ENCODE measurements at regions not wholly inside any gene's neighbourhood (a gene's known extent, or its start where the extent isn't known, plus 50 kb on each side); places are given as distances from the start of the nearest gene placed in this dataset.
"Not testable (repeated sequence)": the region's sequence is repeated elsewhere in the genome, so short reads cannot be mapped to it uniquely, and the experiment has no call there.

DNA sequence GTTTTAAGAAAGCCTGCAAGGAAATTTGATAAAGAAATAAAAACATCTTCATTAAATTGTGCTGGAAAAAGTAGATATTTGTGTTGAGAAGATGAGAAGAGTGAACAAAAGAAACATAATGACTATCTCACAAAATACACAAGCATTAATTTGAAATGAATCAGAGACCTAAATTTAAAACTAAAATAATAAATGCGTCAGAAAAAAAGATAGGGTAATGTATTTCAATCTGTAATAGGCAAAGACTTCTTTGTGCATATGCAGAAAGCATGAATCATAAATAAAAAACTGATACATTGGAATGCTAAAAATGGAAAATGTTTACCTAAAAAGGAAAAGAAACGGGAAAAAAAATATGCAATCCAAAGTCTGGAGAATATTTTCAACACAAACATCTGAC is 278.5 kb upstream of the RAI14 start:
- H3K36me3 ChIP-seq (ENCODE audit: control insufficient read depth in 1 of 2, insufficient read depth in 2 of 2, low read length in 2 of 2); H3K4me3 ChIP-seq (ENCODE audit: low read depth in 1 of 2, low read length in 2 of 2); H3K27me3 ChIP-seq (ENCODE audit: control insufficient read depth in 1 of 2, insufficient read depth in 2 of 2, low read length in 2 of 2); H3K27ac ChIP-seq (ENCODE audit: low read depth, low read length); H3K4me1 ChIP-seq (ENCODE audit: control insufficient read depth in 1 of 2, insufficient read depth in 2 of 2, low read length in 2 of 2); H3K9me3 ChIP-seq (ENCODE audit: control insufficient read depth in 1 of 2, low read length in 2 of 2); H3K9ac ChIP-seq (ENCODE audit: low read depth in 1 of 2, low read length in 2 of 2): not testable (repeated sequence)

- not testable (repeated sequence) for H3K27me3 ChIP-seq (ENCODE audit: control insufficient read depth in 1 of 2, insufficient read depth in 2 of 2, low read length in 2 of 2); H3K4me3 ChIP-seq (ENCODE audit: low read depth in 1 of 2, low read length in 2 of 2); H3K27ac ChIP-seq (ENCODE audit: low read depth, low read length); H3K9me3 ChIP-seq (ENCODE audit: control insufficient read depth in 1 of 2, low read length in 2 of 2); H3K4me1 ChIP-seq (ENCODE audit: control insufficient read depth in 1 of 2, insufficient read depth in 2 of 2, low read length in 2 of 2); H3K36me3 ChIP-seq (ENCODE audit: control insufficient read depth in 1 of 2, insufficient read depth in 2 of 2, low read length in 2 of 2); H3K9ac ChIP-seq (ENCODE audit: low read depth in 1 of 2, low read length in 2 of 2)
These were observed 277.6 kb upstream of the RAI14 start for GRCh38 chr5:34378498-34378897.

- H3K36me3 ChIP-seq (ENCODE audit: control insufficient read depth in 1 of 2, insufficient read depth in 2 of 2, low read length in 2 of 2), result not testable (repeated sequence)
These were observed 267.4 kb upstream of the RAI14 start for GRCh38 chr5:34388754-34389153.

GRCh38 chr5:34409373-34409772 is 246.8 kb upstream of the RAI14 start:
- H3K4me3 ChIP-seq (ENCODE audit: low read depth in 1 of 2, low read length in 2 of 2), result no peak overlapping the region
- H3K4me1 ChIP-seq (ENCODE audit: control insufficient read depth in 1 of 2, insufficient read depth in 2 of 2, low read length in 2 of 2), result no peaks in the 10 kb centered on the region
- no peak overlapping the region for H3K9ac ChIP-seq (ENCODE audit: low read depth in 1 of 2, low read length in 2 of 2)
- H3K9me3 ChIP-seq (ENCODE audit: control insufficient read depth in 1 of 2, low read length in 2 of 2), result no peaks in the 10 kb centered on the region
- no peaks in the 10 kb centered on the region for H3K27me3 ChIP-seq (ENCODE audit: control insufficient read depth in 1 of 2, insufficient read depth in 2 of 2, low read length in 2 of 2)
- H3K36me3 ChIP-seq (ENCODE audit: control insufficient read depth in 1 of 2, insufficient read depth in 2 of 2, low read length in 2 of 2), result no peaks in the 10 kb centered on the region
- H3K27ac ChIP-seq (ENCODE audit: low read depth, low read length), result no peak overlapping the region

More at GRCh38 chr5:34388754-34389153, 267.4 kb upstream of the RAI14 start:
- not testable (repeated sequence) for H3K27ac ChIP-seq (ENCODE audit: low read depth, low read length); H3K9me3 ChIP-seq (ENCODE audit: control insufficient read depth in 1 of 2, low read length in 2 of 2); H3K27me3 ChIP-seq (ENCODE audit: control insufficient read depth in 1 of 2, insufficient read depth in 2 of 2, low read length in 2 of 2); H3K4me3 ChIP-seq (ENCODE audit: low read depth in 1 of 2, low read length in 2 of 2); H3K4me1 ChIP-seq (ENCODE audit: control insufficient read depth in 1 of 2, insufficient read depth in 2 of 2, low read length in 2 of 2); H3K9ac ChIP-seq (ENCODE audit: low read depth in 1 of 2, low read length in 2 of 2)

GRCh38 chr5:34410411-34411139 is 245.6 kb upstream of the RAI14 start:
- Histone ChIP-seq H3K9ac (ENCODE audit: low read depth in 1 of 2, low read length in 2 of 2) (no peak overlapping the region), H3K27ac (ENCODE audit: low read depth, low read length) (no peak overlapping the region), H3K9me3 (ENCODE audit: control insufficient read depth in 1 of 2, low read length in 2 of 2) (no peaks in the 10 kb centered on the region), H3K4me1 (ENCODE audit: control insufficient read depth in 1 of 2, insufficient read depth in 2 of 2, low read length in 2 of 2) (no peaks in the 10 kb centered on the region), H3K4me3 (ENCODE audit: low read depth in 1 of 2, low read length in 2 of 2) (no peak overlapping the region), H3K36me3 (ENCODE audit: control insufficient read depth in 1 of 2, insufficient read depth in 2 of 2, low read length in 2 of 2) (no peaks in the 10 kb centered on the region), H3K27me3 (ENCODE audit: control insufficient read depth in 1 of 2, insufficient read depth in 2 of 2, low read length in 2 of 2) (no peaks in the 10 kb centered on the region)

DNA sequence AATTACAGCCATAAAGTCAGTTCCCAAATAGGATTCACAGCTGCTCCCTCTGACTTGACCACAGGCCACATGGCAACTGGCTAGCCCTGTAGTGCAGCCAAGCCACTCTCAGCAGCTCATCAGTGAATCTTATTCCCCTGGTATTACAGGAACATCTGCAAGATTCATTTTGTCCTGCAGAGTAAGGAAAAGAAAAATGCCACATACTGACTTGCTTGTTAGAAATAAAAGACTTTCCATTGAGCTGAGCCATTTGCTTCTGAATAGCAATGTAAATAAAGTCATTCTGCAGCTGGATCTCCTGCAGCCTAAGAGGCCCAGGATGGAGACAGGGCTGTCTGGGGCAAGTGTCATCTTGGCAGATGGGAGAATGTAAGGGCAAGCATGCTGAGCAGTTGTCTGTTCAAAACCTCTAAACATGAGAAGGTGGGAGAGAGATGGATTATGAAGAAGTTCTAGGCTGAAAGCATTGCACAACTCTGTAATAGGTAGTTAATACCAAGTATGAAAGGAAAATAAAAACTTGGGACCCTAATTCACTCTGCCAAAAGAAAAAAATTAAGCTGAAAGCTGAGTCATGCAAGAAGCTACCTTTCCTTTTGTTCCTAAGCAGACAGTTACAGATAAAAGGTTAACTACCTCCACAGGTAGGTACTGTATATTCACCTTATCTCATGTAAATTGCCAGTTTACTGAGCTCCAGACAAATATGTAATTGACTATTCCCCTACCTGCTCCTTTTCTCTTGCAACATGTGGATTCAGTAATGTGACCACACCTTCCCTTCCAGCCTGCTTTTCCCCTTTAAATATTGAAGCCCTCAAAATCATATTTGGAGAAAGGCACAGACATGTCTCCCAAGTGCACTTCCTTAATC is 244.4 kb upstream of the RAI14 start:
- H3K27me3 ChIP-seq (ENCODE audit: control insufficient read depth in 1 of 2, insufficient read depth in 2 of 2, low read length in 2 of 2), result no peaks in the 10 kb centered on the region
- no peak overlapping the region for H3K27ac ChIP-seq (ENCODE audit: low read depth, low read length)
- no peaks in the 10 kb centered on the region for H3K4me1 ChIP-seq (ENCODE audit: control insufficient read depth in 1 of 2, insufficient read depth in 2 of 2, low read length in 2 of 2)
- H3K36me3 ChIP-seq (ENCODE audit: control insufficient read depth in 1 of 2, insufficient read depth in 2 of 2, low read length in 2 of 2), result no peaks in the 10 kb centered on the region
- H3K9me3 ChIP-seq (ENCODE audit: control insufficient read depth in 1 of 2, low read length in 2 of 2), result no peaks in the 10 kb centered on the region
- H3K4me3 ChIP-seq (ENCODE audit: low read depth in 1 of 2, low read length in 2 of 2), result no peak overlapping the region
- no peak overlapping the region for H3K9ac ChIP-seq (ENCODE audit: low read depth in 1 of 2, low read length in 2 of 2)

GRCh38 chr5:34412736-34413135 is 243.4 kb upstream of the RAI14 start:
- H3K27me3 ChIP-seq (ENCODE audit: control insufficient read depth in 1 of 2, insufficient read depth in 2 of 2, low read length in 2 of 2), result no peaks in the 10 kb centered on the region
- H3K27ac ChIP-seq (ENCODE audit: low read depth, low read length), result no peak overlapping the region
- H3K4me3 ChIP-seq (ENCODE audit: low read depth in 1 of 2, low read length in 2 of 2), result no peak overlapping the region
- H3K36me3 ChIP-seq (ENCODE audit: control insufficient read depth in 1 of 2, insufficient read depth in 2 of 2, low read length in 2 of 2), result no peaks in the 10 kb centered on the region
- no peak overlapping the region for H3K9ac ChIP-seq (ENCODE audit: low read depth in 1 of 2, low read length in 2 of 2)
- H3K9me3 ChIP-seq (ENCODE audit: control insufficient read depth in 1 of 2, low read length in 2 of 2), result no peaks in the 10 kb centered on the region
- no peaks in the 10 kb centered on the region for H3K4me1 ChIP-seq (ENCODE audit: control insufficient read depth in 1 of 2, insufficient read depth in 2 of 2, low read length in 2 of 2)

- Histone ChIP-seq H3K9me3 (ENCODE audit: control insufficient read depth in 1 of 2, low read length in 2 of 2) (no peaks in the 10 kb centered on the region), H3K36me3 (ENCODE audit: control insufficient read depth in 1 of 2, insufficient read depth in 2 of 2, low read length in 2 of 2) (no peaks in the 10 kb centered on the region), H3K4me1 (ENCODE audit: control insufficient read depth in 1 of 2, insufficient read depth in 2 of 2, low read length in 2 of 2) (no peaks in the 10 kb centered on the region), H3K4me3 (ENCODE audit: low read depth in 1 of 2, low read length in 2 of 2) (no peak overlapping the region), H3K27ac (ENCODE audit: low read depth, low read length) (no peak overlapping the region), H3K27me3 (ENCODE audit: control insufficient read depth in 1 of 2, insufficient read depth in 2 of 2, low read length in 2 of 2) (no peaks in the 10 kb centered on the region), H3K9ac (ENCODE audit: low read depth in 1 of 2, low read length in 2 of 2) (no peak overlapping the region)
These were observed 240.4 kb upstream of the RAI14 start for GRCh38 chr5:34415559-34416198.

DNA sequence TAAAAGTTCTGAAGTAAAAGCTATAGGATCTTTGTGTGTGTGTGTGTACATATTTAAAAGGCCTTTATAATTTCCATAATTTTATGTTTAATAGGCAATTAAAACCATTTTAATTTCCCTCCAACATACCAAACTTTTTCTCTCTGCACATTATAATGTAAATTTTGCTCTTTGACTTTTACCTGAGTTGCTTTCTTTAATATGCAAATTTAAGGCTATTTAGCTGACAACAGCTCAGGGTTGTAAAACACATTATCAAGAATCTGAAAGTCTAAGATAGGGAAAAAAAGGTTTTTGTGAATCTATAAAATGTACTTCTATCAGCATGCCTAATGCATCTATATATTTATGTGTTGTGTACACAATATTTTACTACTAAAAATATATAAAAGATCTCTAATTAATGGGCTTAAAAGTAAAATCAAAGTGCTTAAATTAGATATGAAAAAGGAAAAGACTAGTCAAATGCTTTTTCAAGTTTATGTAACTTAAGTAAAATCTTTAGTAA is 239.6 kb upstream of the RAI14 start:
- Histone ChIP-seq H3K36me3 (ENCODE audit: control insufficient read depth in 1 of 2, insufficient read depth in 2 of 2, low read length in 2 of 2) (no peaks in the 10 kb centered on the region), H3K9ac (ENCODE audit: low read depth in 1 of 2, low read length in 2 of 2) (no peak overlapping the region), H3K4me1 (ENCODE audit: control insufficient read depth in 1 of 2, insufficient read depth in 2 of 2, low read length in 2 of 2) (no peaks in the 10 kb centered on the region), H3K27me3 (ENCODE audit: control insufficient read depth in 1 of 2, insufficient read depth in 2 of 2, low read length in 2 of 2) (no peaks in the 10 kb centered on the region), H3K27ac (ENCODE audit: low read depth, low read length) (no peak overlapping the region), H3K4me3 (ENCODE audit: low read depth in 1 of 2, low read length in 2 of 2) (no peak overlapping the region), H3K9me3 (ENCODE audit: control insufficient read depth in 1 of 2, low read length in 2 of 2) (no peaks in the 10 kb centered on the region)

DNA sequence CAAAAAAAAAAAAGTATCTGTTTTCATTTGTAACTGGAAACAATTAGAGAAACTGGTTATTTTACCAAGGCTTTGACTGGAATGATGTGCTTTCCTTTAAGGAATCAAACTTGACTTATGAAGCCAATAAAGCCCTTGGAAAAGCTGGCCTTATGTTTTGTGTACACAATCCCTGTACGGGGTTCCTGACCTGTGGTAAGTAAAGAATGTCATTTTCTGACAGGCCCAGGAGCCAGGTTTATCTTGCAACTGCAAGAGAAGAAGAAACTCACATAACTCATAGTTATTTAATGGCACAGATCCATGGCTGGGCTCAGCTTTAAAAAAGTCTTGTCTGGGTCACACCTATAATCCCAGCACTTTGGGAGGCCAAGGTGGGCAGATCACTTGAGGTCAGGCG is 235.9 kb upstream of the RAI14 start:
- H3K36me3 ChIP-seq (ENCODE audit: control insufficient read depth in 1 of 2, insufficient read depth in 2 of 2, low read length in 2 of 2); H3K27me3 ChIP-seq (ENCODE audit: control insufficient read depth in 1 of 2, insufficient read depth in 2 of 2, low read length in 2 of 2); H3K4me3 ChIP-seq (ENCODE audit: low read depth in 1 of 2, low read length in 2 of 2); H3K9me3 ChIP-seq (ENCODE audit: control insufficient read depth in 1 of 2, low read length in 2 of 2); H3K9ac ChIP-seq (ENCODE audit: low read depth in 1 of 2, low read length in 2 of 2); H3K4me1 ChIP-seq (ENCODE audit: control insufficient read depth in 1 of 2, insufficient read depth in 2 of 2, low read length in 2 of 2); H3K27ac ChIP-seq (ENCODE audit: low read depth, low read length): not testable (repeated sequence)

All from duodenal mucosa (tissue), 2 donors.